Heart left ventricle (tissue), 13 donors: ENCODE measurements at regions not wholly inside any gene's neighbourhood (a gene's known extent, or its start where the extent isn't known, plus 50 kb on each side); places are given as distances from the start of the nearest gene placed in this dataset.

Experiments
- POLR2A ChIP-seq, 2 donors: fragments of 450-650 bp; IDR thresholded peaks; one replicate each; pipeline ENCODE4 v1.6.1; 2017; ENCODE audit warnings: antibody characterized with exemption in 2 of 2, mild to moderate bottlenecking in 2 of 2, moderate library complexity in 2 of 2
- TF ChIP-seq, protein P1 (sequence below), 12 donors: fragments of 200-600 bp; sonication (generic) in 4 of 12; IDR thresholded peaks; one replicate each; pipeline versions ENCODE4 v1.5.0 to v1.8.0; 2018 to 2022; ENCODE audit warnings: antibody characterized with exemption in 12 of 12, mild to moderate bottlenecking in 5 of 12
- donor health status: ischemic (EF 13 %, LVEDD 7.1; RV severe dilation, severe dysfunction).
- donor health status: DM: no; HTN: yes; CAD: no.
- donor health status: DM: no; HTN: no; CAD: no.
- donor health status: ischemic (EF 25% LVEDD 6.9; RV normal size, moderate dysfunction).
- donor health status: ischemic (EF 25% LVEDD 5.7; RV mildly dilated, moderate dysfunction).
- donor health status: ischemic (EF 35%, LVEDD 5.7; RV mildly dilated, moderate dysfunction).
- donor health status: nonischemic (EF 11% LVEDD 7.7; RV severe dilation, severe dysfunction).
- donor health status: DM: yes; HTN: yes; CAD: no.
- donor health status: PGD.
- donor health status: ischemic (EF 29% LVEDD 5.4; RV normal size, mild dysfunction).
- donor health status: nonischemic (EF 23%, LVEDD 6.1; RV moderate dilation, normal function).

GRCh38 chr15:26177816-26178215, 314.7 kb upstream of the ATP10A start:
- TF ChIP-seq, protein P1, sequence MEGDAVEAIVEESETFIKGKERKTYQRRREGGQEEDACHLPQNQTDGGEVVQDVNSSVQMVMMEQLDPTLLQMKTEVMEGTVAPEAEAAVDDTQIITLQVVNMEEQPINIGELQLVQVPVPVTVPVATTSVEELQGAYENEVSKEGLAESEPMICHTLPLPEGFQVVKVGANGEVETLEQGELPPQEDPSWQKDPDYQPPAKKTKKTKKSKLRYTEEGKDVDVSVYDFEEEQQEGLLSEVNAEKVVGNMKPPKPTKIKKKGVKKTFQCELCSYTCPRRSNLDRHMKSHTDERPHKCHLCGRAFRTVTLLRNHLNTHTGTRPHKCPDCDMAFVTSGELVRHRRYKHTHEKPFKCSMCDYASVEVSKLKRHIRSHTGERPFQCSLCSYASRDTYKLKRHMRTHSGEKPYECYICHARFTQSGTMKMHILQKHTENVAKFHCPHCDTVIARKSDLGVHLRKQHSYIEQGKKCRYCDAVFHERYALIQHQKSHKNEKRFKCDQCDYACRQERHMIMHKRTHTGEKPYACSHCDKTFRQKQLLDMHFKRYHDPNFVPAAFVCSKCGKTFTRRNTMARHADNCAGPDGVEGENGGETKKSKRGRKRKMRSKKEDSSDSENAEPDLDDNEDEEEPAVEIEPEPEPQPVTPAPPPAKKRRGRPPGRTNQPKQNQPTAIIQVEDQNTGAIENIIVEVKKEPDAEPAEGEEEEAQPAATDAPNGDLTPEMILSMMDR (IDR thresholded peaks at IDR 0.05) = no peak
- no peak for TF ChIP-seq POLR2A (IDR thresholded peaks at IDR 0.05)
